ENCODE measurements at regions not wholly inside any gene's neighbourhood (a gene's known extent, or its start where the extent isn't known, plus 50 kb on each side); places are given as distances from the start of the nearest gene placed in this dataset.
"Not testable (repeated sequence)": the region's sequence is repeated elsewhere in the genome, so short reads cannot be mapped to it uniquely, and the experiment has no call there.

DNA sequence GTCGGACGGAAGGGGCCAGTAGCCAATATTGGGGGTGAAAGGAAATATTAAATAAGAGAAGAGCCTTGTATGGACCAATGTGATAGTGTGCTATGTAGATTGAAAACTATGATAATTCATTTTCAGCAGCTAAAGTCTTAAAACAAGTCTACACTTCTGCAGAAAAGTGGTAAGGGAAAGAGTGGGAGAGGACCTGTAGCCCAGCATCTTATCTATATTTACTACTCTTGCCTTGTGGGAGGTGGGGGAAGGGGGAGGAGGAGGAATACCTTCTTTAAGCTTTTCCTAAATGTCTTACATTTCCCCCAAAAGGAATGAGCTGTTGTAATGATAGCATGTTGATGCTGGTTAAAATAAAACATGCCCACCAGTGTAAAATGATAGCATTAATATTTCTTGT, 220.0 kb upstream of the SPRY1 start:
- peaks cover 48% of the 10 kb centered on the region for H3K4me1 ChIP-seq (ENCODE audit: insufficient read depth, low read length, poor library complexity, severe bottlenecking)
- no peaks in the 10 kb centered on the region for H3K79me2 ChIP-seq (ENCODE audit: insufficient read depth, low read length)
- no peaks in the 10 kb centered on the region for H3K27me3 ChIP-seq (ENCODE audit: insufficient read depth, low read length, poor library complexity, severe bottlenecking)
- H4K20me1 ChIP-seq (ENCODE audit: insufficient read depth, low read length, poor library complexity, severe bottlenecking), result no peaks in the 10 kb centered on the region
- H3F3A ChIP-seq (ENCODE audit: low read depth), result no peaks in the 10 kb centered on the region; the same call in 1 of the 2 replicates
- no peaks in the 10 kb centered on the region for H3K36me3 ChIP-seq (ENCODE audit: insufficient read depth, low read length)
- no peak for TF ChIP-seq EZH2phosphoT487 (IDR thresholded peaks at IDR 0.05; ENCODE audit: borderline replicate concordance)
- TF ChIP-seq, protein P1, sequence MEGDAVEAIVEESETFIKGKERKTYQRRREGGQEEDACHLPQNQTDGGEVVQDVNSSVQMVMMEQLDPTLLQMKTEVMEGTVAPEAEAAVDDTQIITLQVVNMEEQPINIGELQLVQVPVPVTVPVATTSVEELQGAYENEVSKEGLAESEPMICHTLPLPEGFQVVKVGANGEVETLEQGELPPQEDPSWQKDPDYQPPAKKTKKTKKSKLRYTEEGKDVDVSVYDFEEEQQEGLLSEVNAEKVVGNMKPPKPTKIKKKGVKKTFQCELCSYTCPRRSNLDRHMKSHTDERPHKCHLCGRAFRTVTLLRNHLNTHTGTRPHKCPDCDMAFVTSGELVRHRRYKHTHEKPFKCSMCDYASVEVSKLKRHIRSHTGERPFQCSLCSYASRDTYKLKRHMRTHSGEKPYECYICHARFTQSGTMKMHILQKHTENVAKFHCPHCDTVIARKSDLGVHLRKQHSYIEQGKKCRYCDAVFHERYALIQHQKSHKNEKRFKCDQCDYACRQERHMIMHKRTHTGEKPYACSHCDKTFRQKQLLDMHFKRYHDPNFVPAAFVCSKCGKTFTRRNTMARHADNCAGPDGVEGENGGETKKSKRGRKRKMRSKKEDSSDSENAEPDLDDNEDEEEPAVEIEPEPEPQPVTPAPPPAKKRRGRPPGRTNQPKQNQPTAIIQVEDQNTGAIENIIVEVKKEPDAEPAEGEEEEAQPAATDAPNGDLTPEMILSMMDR (conservative IDR thresholded peaks at IDR 0.05; ENCODE audit: low read length), result no peak
- H3K4me3 ChIP-seq (ENCODE audit: low read length, poor library complexity, severe bottlenecking), result peak overlapping the region; percentile 19
- no peak overlapping the region for H3K9ac ChIP-seq (ENCODE audit: low read depth, low read length, poor library complexity, severe bottlenecking)
- no peaks in the 10 kb centered on the region for H3K9me2 ChIP-seq (replicated peaks; ENCODE audit: low read depth, low read length)
- H3K9me3 ChIP-seq (ENCODE audit: insufficient read depth, low read depth, low read length), result no peaks in the 10 kb centered on the region
- H2AFZ ChIP-seq (ENCODE audit: low read length), result no peak overlapping the region
- H3K4me2 ChIP-seq (ENCODE audit: low read depth, low read length, poor library complexity, severe bottlenecking), result peak overlapping the region; percentile 31

DNA sequence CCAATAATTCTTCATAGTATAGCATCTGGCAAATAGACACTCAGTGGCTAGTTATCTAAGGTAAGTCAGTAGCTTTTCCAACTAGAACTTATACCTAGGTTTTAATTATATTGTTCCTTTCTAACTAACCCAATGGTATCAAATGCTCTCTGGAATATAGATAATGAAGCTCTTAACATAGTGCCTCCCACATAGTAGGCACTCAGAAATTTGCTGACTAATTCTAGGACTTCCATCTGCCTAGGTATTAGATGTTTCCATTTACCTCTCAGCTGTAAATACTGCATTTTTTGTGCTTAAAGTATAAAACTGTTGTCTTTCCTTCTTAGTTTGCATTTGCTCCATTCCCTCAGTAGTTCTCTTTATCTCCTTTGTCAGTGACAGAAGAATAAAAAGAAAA, 214.3 kb upstream of the SPRY1 start:
- Histone ChIP-seq H3K36me3 (ENCODE audit: insufficient read depth, low read length) (no peaks in the 10 kb centered on the region), H3F3A (ENCODE audit: low read depth) (no peaks in the 10 kb centered on the region), H3K79me2 (ENCODE audit: insufficient read depth, low read length) (no peaks in the 10 kb centered on the region), H3K9ac (ENCODE audit: low read depth, low read length, poor library complexity, severe bottlenecking) (no peak overlapping the region), H3K27me3 (ENCODE audit: insufficient read depth, low read length, poor library complexity, severe bottlenecking) (no peaks in the 10 kb centered on the region), H3K4me2 (ENCODE audit: low read depth, low read length, poor library complexity, severe bottlenecking) (no peak overlapping the region), H3K4me1 (ENCODE audit: insufficient read depth, low read length, poor library complexity, severe bottlenecking) (peaks cover 24% of the 10 kb centered on the region), H3K9me3 (ENCODE audit: insufficient read depth, low read depth, low read length) (no peaks in the 10 kb centered on the region), H3K9me2 (replicated peaks; ENCODE audit: low read depth, low read length) (no peaks in the 10 kb centered on the region), H3K4me3 (ENCODE audit: low read length, poor library complexity, severe bottlenecking) (no peak overlapping the region), H4K20me1 (ENCODE audit: insufficient read depth, low read length, poor library complexity, severe bottlenecking) (no peaks in the 10 kb centered on the region), H2AFZ (ENCODE audit: low read length) (no peak overlapping the region)
- no peak for TF ChIP-seq EZH2phosphoT487 (IDR thresholded peaks at IDR 0.05; ENCODE audit: borderline replicate concordance)
- TF ChIP-seq, protein P1 (conservative IDR thresholded peaks at IDR 0.05; ENCODE audit: low read length), result no peak

DNA sequence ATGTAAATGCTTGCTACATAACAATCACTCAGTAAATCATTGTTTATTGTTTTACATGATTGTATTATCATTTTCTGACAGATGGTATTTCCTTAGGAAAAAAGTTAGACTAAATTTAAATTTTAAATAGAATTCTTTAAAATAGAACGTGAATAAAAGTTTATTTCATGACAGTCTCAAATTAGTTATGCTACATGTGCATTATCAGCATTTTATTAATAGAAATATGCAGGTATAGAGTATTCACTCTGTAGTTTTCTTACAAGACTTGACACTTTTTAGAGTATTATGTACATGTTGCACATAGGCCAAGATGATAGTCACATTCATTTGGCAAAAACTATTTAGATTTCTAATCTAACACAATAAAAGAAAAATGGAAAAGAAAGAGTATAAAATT, 213.3 kb upstream of the SPRY1 start:
- H3K4me2 ChIP-seq (ENCODE audit: low read depth, low read length, poor library complexity, severe bottlenecking), result no peak overlapping the region
- H3K4me1 ChIP-seq (ENCODE audit: insufficient read depth, low read length, poor library complexity, severe bottlenecking), result peaks cover 14% of the 10 kb centered on the region
- TF ChIP-seq, protein P1 (conservative IDR thresholded peaks at IDR 0.05; ENCODE audit: low read length), result no peak
- no peak for TF ChIP-seq EZH2phosphoT487 (IDR thresholded peaks at IDR 0.05; ENCODE audit: borderline replicate concordance)
- H3K9me3 ChIP-seq (ENCODE audit: insufficient read depth, low read depth, low read length), result no peaks in the 10 kb centered on the region
- H3K27me3 ChIP-seq (ENCODE audit: insufficient read depth, low read length, poor library complexity, severe bottlenecking), result no peaks in the 10 kb centered on the region
- H3F3A ChIP-seq (ENCODE audit: low read depth), result no peaks in the 10 kb centered on the region
- no peak overlapping the region for H3K4me3 ChIP-seq (ENCODE audit: low read length, poor library complexity, severe bottlenecking)
- H3K79me2 ChIP-seq (ENCODE audit: insufficient read depth, low read length), result no peaks in the 10 kb centered on the region
- H4K20me1 ChIP-seq (ENCODE audit: insufficient read depth, low read length, poor library complexity, severe bottlenecking), result no peaks in the 10 kb centered on the region
- no peaks in the 10 kb centered on the region for H3K36me3 ChIP-seq (ENCODE audit: insufficient read depth, low read length)
- no peak overlapping the region for H3K9ac ChIP-seq (ENCODE audit: low read depth, low read length, poor library complexity, severe bottlenecking)
- no peak overlapping the region for H2AFZ ChIP-seq (ENCODE audit: low read length)
- H3K9me2 ChIP-seq (replicated peaks; ENCODE audit: low read depth, low read length), result no peaks in the 10 kb centered on the region

DNA sequence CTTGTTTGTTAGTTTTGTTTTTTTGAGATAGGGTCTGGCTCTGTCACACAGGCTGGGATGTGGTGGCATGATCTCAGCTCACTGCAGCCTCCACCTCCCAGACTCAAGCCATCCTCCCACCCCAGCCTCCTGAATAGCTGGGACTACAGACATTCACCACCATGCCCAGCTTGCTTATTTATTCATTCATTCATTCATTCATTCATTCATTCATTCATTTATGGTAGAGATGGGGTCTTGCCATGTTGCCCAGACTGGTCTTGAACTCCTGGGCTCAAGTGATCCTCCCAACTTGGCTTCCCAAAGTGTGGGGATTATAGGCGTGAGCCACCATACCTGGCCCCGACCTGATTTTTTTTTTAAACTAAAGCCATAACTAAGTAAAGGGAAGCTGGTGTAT, 212.8 kb upstream of the SPRY1 start:
- not testable (repeated sequence) for H3K4me2 ChIP-seq (ENCODE audit: low read depth, low read length, poor library complexity, severe bottlenecking); H2AFZ ChIP-seq (ENCODE audit: low read length); H3K9ac ChIP-seq (ENCODE audit: low read depth, low read length, poor library complexity, severe bottlenecking); H3F3A ChIP-seq (ENCODE audit: low read depth); H3K9me3 ChIP-seq (ENCODE audit: insufficient read depth, low read depth, low read length); H3K79me2 ChIP-seq (ENCODE audit: insufficient read depth, low read length); H4K20me1 ChIP-seq (ENCODE audit: insufficient read depth, low read length, poor library complexity, severe bottlenecking); H3K36me3 ChIP-seq (ENCODE audit: insufficient read depth, low read length); H3K4me3 ChIP-seq (ENCODE audit: low read length, poor library complexity, severe bottlenecking); H3K27me3 ChIP-seq (ENCODE audit: insufficient read depth, low read length, poor library complexity, severe bottlenecking); H3K9me2 ChIP-seq (replicated peaks; ENCODE audit: low read depth, low read length)
- peaks cover 11% of the 10 kb centered on the region for H3K4me1 ChIP-seq (ENCODE audit: insufficient read depth, low read length, poor library complexity, severe bottlenecking)

Measured in Loucy (cell line).